ENCODE measurements at regions not wholly inside any gene's neighbourhood (a gene's known extent, or its start where the extent isn't known, plus 50 kb on each side); places are given as distances from the start of the nearest gene placed in this dataset.

- TF ChIP-seq POLR2A (IDR thresholded peaks at IDR 0.05) = no peak
- TF ChIP-seq CTCF (IDR thresholded peaks at IDR 0.05) = no peak
- no peaks in the 10 kb centered on the region for H3K36me3 ChIP-seq
- no peaks in the 10 kb centered on the region for H3K4me1 ChIP-seq
- H3K4me3 ChIP-seq = no peak overlapping the region
- DNase-seq = no peak
- no peaks in the 10 kb centered on the region for H3K9me3 ChIP-seq
- H3K27me3 ChIP-seq = no peaks in the 10 kb centered on the region
- intact Hi-C loops (cut with DNase I; ENCODE audit: low total_unique reads) = no loop called here
- no peak overlapping the region for H3K27ac ChIP-seq
Observed at GRCh38 chr17:51374209-51374608, 113.9 kb downstream of the UTP18 start.

GRCh38 chr17:51375771-51376170 lies 115.4 kb downstream of the UTP18 start:
- Histone ChIP-seq H3K9me3 (no peaks in the 10 kb centered on the region), H3K27me3 (no peaks in the 10 kb centered on the region), H3K4me1 (no peaks in the 10 kb centered on the region), H3K4me3 (no peak overlapping the region), H3K27ac (no peak overlapping the region), H3K36me3 (no peaks in the 10 kb centered on the region)
- intact Hi-C loops (cut with DNase I; ENCODE audit: low total_unique reads) = no loop called here
- DNase-seq = no peak
- TF ChIP-seq POLR2A (IDR thresholded peaks at IDR 0.05) = no peak
- no peak for TF ChIP-seq CTCF (IDR thresholded peaks at IDR 0.05)

GRCh38 chr17:51376739-51377138 lies 116.4 kb downstream of the UTP18 start:
- TF ChIP-seq CTCF (IDR thresholded peaks at IDR 0.05) = no peak
- TF ChIP-seq POLR2A (IDR thresholded peaks at IDR 0.05) = no peak
- H3K9me3 ChIP-seq = no peaks in the 10 kb centered on the region
- no peak overlapping the region for H3K27ac ChIP-seq
- intact Hi-C loops (cut with DNase I; ENCODE audit: low total_unique reads) = no loop called here
- H3K4me1 ChIP-seq = no peaks in the 10 kb centered on the region
- DNase-seq = no peak
- H3K36me3 ChIP-seq = no peaks in the 10 kb centered on the region
- no peak overlapping the region for H3K4me3 ChIP-seq
- H3K27me3 ChIP-seq = no peaks in the 10 kb centered on the region

- Histone ChIP-seq H3K27ac (no peak overlapping the region), H3K4me1 (no peaks in the 10 kb centered on the region), H3K9me3 (no peaks in the 10 kb centered on the region), H3K27me3 (no peaks in the 10 kb centered on the region), H3K36me3 (no peaks in the 10 kb centered on the region), H3K4me3 (no peak overlapping the region)
- DNase-seq = no peak
- intact Hi-C loops (cut with DNase I; ENCODE audit: low total_unique reads) = no loop called here
- TF ChIP-seq CTCF (IDR thresholded peaks at IDR 0.05) (no peak), POLR2A (IDR thresholded peaks at IDR 0.05) (no peak)
Observed at GRCh38 chr17:51381262-51381661, 120.9 kb downstream of the UTP18 start.

GRCh38 chr17:51385208-51385607 lies 124.9 kb downstream of the UTP18 start:
- no peak overlapping the region for H3K4me3 ChIP-seq
- no peaks in the 10 kb centered on the region for H3K9me3 ChIP-seq
- TF ChIP-seq POLR2A (IDR thresholded peaks at IDR 0.05) (no peak), CTCF (IDR thresholded peaks at IDR 0.05) (no peak)
- DNase-seq = no peak
- no peaks in the 10 kb centered on the region for H3K27me3 ChIP-seq
- no peaks in the 10 kb centered on the region for H3K4me1 ChIP-seq
- no peaks in the 10 kb centered on the region for H3K36me3 ChIP-seq
- intact Hi-C loops (cut with DNase I; ENCODE audit: low total_unique reads) = no loop called here
- H3K27ac ChIP-seq = no peak overlapping the region

Measured in uterus (tissue), 3 donors.